GM06990 (cell line): ENCODE measurements at regions not wholly inside any gene's neighbourhood (a gene's known extent, or its start where the extent isn't known, plus 50 kb on each side); places are given as distances from the start of the nearest gene placed in this dataset.

ENCODE experiments used
- DNase-seq: peaks from one replicate; pipeline ENCODE4 v3.0.0-alpha.2; 2011; ENCODE audit not compliant: insufficient read length; ENCODE audit errors: extremely low read depth
- H3K27me3 ChIP-seq: replicated peaks from 2 replicates; pipeline ENCODE4 v1.6.0; 2011; ENCODE audit warnings: low read length; ENCODE audit not compliant: control insufficient read depth, insufficient read depth
- H3K36me3 ChIP-seq: 2 replicates; pipeline ENCODE4 v1.5.1; 2011; ENCODE audit warnings: low read length; ENCODE audit not compliant: control insufficient read depth, insufficient read depth
- H3K4me3 ChIP-seq: replicated peaks from 2 replicates; pipeline ENCODE4 v1.5.1; 2011; ENCODE audit warnings: low read depth, mild to moderate bottlenecking, control low read depth, low read length
- TF ChIP-seq, protein P1 (sequence below): IDR thresholded peaks from 2 replicates; pipeline ENCODE4 v1.5.1; 2011; ENCODE audit warnings: low read length, control low read depth, mild to moderate bottlenecking, inconsistent platforms; ENCODE audit not compliant: insufficient read depth, poor library complexity, severe bottlenecking

DNA sequence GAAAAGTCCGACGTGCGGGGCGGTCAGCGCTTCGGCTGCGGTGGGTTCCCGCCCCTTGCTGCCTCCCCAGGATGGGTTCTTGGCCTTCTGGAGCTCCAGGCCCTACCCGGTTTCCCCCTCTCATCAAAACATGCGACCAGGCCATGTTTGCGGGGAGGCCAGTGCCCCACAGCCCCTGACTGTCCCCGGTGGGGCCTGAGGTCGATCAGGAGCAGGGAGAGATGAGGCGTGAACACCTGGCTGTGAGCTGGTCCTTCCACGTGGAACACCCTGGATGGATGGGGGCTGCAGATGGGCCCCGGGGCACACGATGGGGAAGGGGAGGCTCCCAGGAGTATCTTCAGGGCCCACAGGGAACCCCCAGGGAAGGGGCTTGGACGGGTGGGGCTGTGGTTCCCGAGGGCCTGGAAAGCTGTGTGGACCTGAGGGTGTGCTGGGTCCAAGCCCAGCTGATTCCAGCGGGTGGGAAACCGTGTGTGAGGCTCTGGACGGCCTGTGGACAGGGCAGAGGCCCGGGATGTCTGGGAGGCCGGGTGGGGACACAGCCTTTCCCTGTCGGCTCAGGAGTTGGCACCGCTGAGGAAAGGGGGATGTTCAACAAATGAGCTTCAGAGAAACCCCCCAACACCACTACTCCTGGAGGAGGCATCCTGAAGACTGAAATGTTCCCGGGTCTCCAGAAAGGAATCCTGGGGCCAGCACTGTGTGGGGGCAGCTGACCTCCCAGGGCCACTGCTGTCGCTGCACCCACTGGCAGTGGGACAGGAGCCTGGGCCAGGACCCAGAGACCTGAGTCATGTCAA is 187.0 kb upstream of the C14orf180 start:
- TF ChIP-seq, protein P1, sequence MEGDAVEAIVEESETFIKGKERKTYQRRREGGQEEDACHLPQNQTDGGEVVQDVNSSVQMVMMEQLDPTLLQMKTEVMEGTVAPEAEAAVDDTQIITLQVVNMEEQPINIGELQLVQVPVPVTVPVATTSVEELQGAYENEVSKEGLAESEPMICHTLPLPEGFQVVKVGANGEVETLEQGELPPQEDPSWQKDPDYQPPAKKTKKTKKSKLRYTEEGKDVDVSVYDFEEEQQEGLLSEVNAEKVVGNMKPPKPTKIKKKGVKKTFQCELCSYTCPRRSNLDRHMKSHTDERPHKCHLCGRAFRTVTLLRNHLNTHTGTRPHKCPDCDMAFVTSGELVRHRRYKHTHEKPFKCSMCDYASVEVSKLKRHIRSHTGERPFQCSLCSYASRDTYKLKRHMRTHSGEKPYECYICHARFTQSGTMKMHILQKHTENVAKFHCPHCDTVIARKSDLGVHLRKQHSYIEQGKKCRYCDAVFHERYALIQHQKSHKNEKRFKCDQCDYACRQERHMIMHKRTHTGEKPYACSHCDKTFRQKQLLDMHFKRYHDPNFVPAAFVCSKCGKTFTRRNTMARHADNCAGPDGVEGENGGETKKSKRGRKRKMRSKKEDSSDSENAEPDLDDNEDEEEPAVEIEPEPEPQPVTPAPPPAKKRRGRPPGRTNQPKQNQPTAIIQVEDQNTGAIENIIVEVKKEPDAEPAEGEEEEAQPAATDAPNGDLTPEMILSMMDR: no peak
- no peak for DNase-seq
- Histone ChIP-seq H3K36me3 (no peaks in the 10 kb centered on the region), H3K4me3 (no peak overlapping the region), H3K27me3 (no peaks in the 10 kb centered on the region)

DNA sequence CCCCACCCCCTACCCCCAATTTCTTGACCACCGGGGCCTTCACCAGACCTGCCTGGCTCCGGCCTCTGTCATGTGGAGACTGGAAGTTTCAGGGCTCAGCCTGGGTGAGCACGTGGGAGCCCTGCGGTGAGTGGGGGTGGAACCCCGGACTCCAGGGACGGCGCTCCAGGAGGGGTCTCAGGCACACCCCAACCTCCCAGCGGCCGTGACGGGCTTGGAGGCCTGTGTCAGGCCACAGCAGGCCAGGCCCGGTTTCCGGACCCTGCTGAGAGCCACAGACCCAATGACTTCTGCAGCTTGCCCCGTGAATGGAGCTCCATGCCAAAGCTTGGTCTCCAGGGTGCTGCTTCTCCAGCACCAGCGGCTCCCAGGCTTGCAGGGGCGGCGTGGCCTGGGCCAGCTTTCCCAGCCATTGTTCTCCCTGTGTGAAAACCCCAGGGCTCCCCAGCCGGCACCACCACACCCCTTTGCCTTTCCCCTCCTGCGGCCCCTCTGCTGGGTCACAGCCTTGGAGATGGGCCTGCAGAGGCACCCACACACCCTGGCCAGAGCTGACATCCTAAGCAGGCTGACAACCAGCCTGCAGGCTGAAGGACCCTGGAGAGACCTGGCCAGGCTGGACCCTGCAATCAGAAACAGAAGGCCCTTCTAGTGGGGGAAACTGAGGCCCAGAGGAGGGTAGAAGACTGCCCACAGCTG is 186.2 kb upstream of the C14orf180 start:
- H3K36me3 ChIP-seq: no peaks in the 10 kb centered on the region
- H3K4me3 ChIP-seq: no peak overlapping the region
- H3K27me3 ChIP-seq: no peaks in the 10 kb centered on the region
- TF ChIP-seq, protein P1: no peak
- DNase-seq: no peak

DNA sequence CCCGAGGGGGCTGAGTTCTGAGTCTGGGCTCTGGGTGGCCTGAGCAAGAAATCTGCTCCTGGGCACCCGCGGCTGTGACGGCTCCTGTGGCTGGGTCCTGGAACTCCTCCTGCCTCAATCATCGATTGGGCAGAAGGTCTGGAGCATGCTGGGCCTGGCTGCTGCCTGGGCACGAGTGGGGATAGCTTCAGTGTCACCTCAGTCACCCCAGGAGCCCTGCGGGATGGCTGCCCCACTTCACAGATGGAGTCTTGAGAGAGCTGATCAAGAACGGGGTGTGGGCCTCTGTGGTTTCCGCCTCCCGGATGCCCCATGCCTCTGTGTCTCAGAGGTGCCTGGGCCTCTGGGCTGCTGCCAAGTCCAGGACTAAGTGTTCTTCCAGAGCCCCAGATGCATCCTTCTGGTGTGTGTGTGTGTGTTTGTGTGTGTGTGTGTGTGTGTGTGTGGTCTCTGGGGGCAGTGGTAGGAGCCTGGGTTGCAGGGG is 185.6 kb upstream of the C14orf180 start:
- H3K27me3 ChIP-seq: no peaks in the 10 kb centered on the region

DNA sequence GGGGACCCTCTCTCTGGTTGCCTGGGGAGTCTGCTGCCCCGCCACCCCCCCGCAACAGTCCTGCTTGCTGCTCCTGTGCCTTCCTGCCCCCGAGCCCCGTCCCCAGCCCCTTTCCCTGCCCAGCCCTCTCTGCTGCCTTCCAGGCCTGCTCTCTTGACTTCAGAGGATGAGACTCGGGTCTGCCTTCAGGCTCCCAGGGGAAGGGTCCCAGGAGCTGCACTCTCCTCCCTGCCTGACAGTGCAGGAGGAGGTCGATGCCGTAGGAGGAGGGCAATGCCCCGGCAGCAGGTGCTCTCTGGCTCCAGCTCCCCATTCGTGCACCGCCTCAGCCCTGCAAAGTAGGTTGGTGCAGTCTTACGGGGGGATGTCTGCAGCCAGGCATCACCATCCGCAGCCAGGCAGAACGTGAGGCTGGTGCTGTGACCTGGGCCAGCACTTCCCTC is 185.1 kb upstream of the C14orf180 start:
- TF ChIP-seq, protein P1: no peak
- Histone ChIP-seq H3K27me3 (no peaks in the 10 kb centered on the region), H3K36me3 (no peaks in the 10 kb centered on the region), H3K4me3 (no peak overlapping the region)
- DNase-seq: peak; percentile 43

More for the DNA sequence above, 185.6 kb upstream of the C14orf180 start:
- Histone ChIP-seq H3K4me3 (no peak overlapping the region), H3K36me3 (no peaks in the 10 kb centered on the region)
- TF ChIP-seq, protein P1: no peak
- DNase-seq: peak; percentile 63

DNA sequence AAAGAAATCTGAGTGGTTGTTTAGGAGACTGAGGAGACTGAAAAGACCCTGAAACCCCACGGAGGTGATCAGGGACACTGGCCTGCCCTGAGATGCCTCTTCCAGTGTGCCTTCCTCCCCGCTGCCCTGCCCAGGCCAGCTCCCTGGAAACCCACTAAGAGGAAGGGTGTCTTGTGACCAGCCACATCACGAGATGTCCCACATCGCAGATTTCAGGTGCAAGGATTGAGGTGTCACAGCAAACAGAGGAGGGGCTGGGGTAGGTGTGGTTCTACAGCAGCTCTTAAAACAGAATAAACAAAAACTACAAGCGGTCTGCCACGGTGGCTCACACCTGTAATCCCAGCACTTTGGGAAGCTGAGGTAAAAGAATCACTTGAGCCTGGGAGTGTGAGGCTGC is 184.3 kb upstream of the C14orf180 start:
- Histone ChIP-seq H3K36me3 (no peaks in the 10 kb centered on the region), H3K4me3 (no peak overlapping the region), H3K27me3 (no peaks in the 10 kb centered on the region)
- TF ChIP-seq, protein P1: no peak
- no peak for DNase-seq
